ENCODE measurements at regions not wholly inside any gene's neighbourhood (a gene's known extent, or its start where the extent isn't known, plus 50 kb on each side); places are given as distances from the start of the nearest gene placed in this dataset.
A peak's percentile ranks its signal among the peaks of the same experiment; 100 is the strongest.
"Not testable (repeated sequence)": the region's sequence is repeated elsewhere in the genome, so short reads cannot be mapped to it uniquely, and the experiment has no call there.

GRCh38 chr2:176427549-176427948, 158.3 kb downstream of the MTX2 start:
- DNase-seq (ENCODE audit: low read depth): no peak

GRCh38 chr2:176428944-176429469, 159.8 kb downstream of the MTX2 start:
- not testable (repeated sequence) for DNase-seq (ENCODE audit: low read depth)

GRCh38 chr2:176432434-176432833, 163.2 kb downstream of the MTX2 start:
- DNase-seq (ENCODE audit: low read depth): no peak

- DNase-seq (ENCODE audit: low read depth): no peak
Measured at GRCh38 chr2:176435729-176436128, 166.5 kb downstream of the MTX2 start.

- no peak for DNase-seq (ENCODE audit: low read depth)
Measured at GRCh38 chr2:176443946-176444345, 174.7 kb downstream of the MTX2 start.

- no peak for DNase-seq (ENCODE audit: low read depth)
Measured at GRCh38 chr2:176445956-176446355, 176.7 kb downstream of the MTX2 start.

- no peak for DNase-seq (ENCODE audit: low read depth)
Measured at GRCh38 chr2:176446718-176447414, 177.6 kb downstream of the MTX2 start.

GRCh38 chr2:176447616-176448015, 178.4 kb downstream of the MTX2 start:
- DNase-seq (ENCODE audit: low read depth): no peak

GRCh38 chr2:176449852-176450251, 180.6 kb downstream of the MTX2 start:
- no peak for DNase-seq (ENCODE audit: low read depth)

GRCh38 chr2:176453784-176454183, 184.5 kb downstream of the MTX2 start:
- no peak for DNase-seq (ENCODE audit: low read depth)

- peak; percentile 61 for DNase-seq (ENCODE audit: low read depth)
Measured at GRCh38 chr2:176454893-176455815, 185.9 kb downstream of the MTX2 start.

GRCh38 chr2:176455816-176456291, 186.6 kb downstream of the MTX2 start:
- peak; percentile 81 for DNase-seq (ENCODE audit: low read depth)

GRCh38 chr2:176457481-176457880, 188.2 kb downstream of the MTX2 start:
- DNase-seq (ENCODE audit: low read depth): no peak

GRCh38 chr2:176461098-176461808, 192.0 kb downstream of the MTX2 start:
- DNase-seq (ENCODE audit: low read depth): no peak

- DNase-seq (ENCODE audit: low read depth): no peak
Measured at GRCh38 chr2:176461809-176462670, 192.8 kb downstream of the MTX2 start.

- no peak for DNase-seq (ENCODE audit: low read depth)
Measured at GRCh38 chr2:176463546-176463945, 194.3 kb downstream of the MTX2 start.

- no peak for DNase-seq (ENCODE audit: low read depth)
Measured at GRCh38 chr2:176464886-176465564, 195.8 kb downstream of the MTX2 start.

GRCh38 chr2:176466918-176467452, 197.7 kb downstream of the MTX2 start:
- no peak for DNase-seq (ENCODE audit: low read depth)

GRCh38 chr2:176467595-176467994, 198.4 kb downstream of the MTX2 start:
- no peak for DNase-seq (ENCODE audit: low read depth)

- DNase-seq (ENCODE audit: low read depth): no peak
Measured at GRCh38 chr2:176468457-176469113, 199.3 kb downstream of the MTX2 start.

All from fibroblast of the conjunctiva (primary cell).